ENCODE measurements at regions not wholly inside any gene's neighbourhood (a gene's known extent, or its start where the extent isn't known, plus 50 kb on each side); places are given as distances from the start of the nearest gene placed in this dataset.

- TF ChIP-seq CTCF (IDR thresholded peaks at IDR 0.05; ENCODE audit: extremely low read depth in 1 of 2, insufficient read depth in 1 of 2, low read depth in 1 of 2, low read length in 2 of 2) (no peak), POLR2A (IDR thresholded peaks at IDR 0.05; ENCODE audit: low read depth, low read length) (no peak), MAX (IDR thresholded peaks at IDR 0.05; ENCODE audit: insufficient read depth, insufficient read length) (no peak), POLR2AphosphoS5 (IDR thresholded peaks at IDR 0.05; ENCODE audit: insufficient read depth, low read depth, low read length) (no peak), EZH2 (IDR thresholded peaks at IDR 0.05; ENCODE audit: borderline replicate concordance, low read depth, low read length, severe bottlenecking) (no peak)
Measured at GRCh38 chr2:184270660-184271059, 327.7 kb upstream of the ZNF804A start.

Data from endothelial cell of umbilical vein (primary cell).